K562 (cell line): ENCODE measurements at regions not wholly inside any gene's neighbourhood (a gene's known extent, or its start where the extent isn't known, plus 50 kb on each side); places are given as distances from the start of the nearest gene placed in this dataset.

Experiments
- BRD9 ChIP-seq: fragments of 450-650 bp; IDR thresholded peaks from 2 replicates; pipeline ENCODE4 v1.6.1; 2018; ENCODE audit warnings: low read depth; ENCODE audit not compliant: partially characterized antibody
- FOXA1 ChIP-seq: fragments of 450-650 bp; IDR thresholded peaks from 2 replicates; pipeline ENCODE4 v1.6.1; 2016; ENCODE audit warnings: mild to moderate bottlenecking, borderline replicate concordance

DNA sequence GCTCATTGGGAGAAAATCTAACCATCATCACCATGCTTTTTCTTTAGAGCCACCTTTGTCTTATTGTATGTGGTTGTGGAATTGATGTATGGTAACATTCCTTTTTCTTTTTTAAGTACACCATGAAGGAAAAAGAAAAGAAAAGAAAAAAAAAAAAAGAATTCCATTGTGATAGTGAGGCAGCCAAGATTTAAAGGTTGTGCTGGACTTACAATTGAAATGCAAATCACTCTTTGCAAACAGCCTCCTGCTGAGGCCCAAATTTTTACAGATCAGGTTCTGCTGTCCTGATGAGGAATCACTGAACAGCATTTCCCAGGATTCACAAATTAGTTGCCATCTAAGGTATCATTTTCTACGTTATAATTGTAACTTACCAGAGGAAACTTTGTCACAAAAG is 1101.0 kb upstream of the FANCL start:
- TF ChIP-seq FOXA1: no peak
- no peak for TF ChIP-seq BRD9
